ENCODE measurements at regions not wholly inside any gene's neighbourhood (a gene's known extent, or its start where the extent isn't known, plus 50 kb on each side); places are given as distances from the start of the nearest gene placed in this dataset.

GRCh38 chr18:72605376-72605775, 61.2 kb upstream of the CBLN2 start:
- no peaks in the 10 kb centered on the region for H3K27me3 ChIP-seq (ENCODE audit: insufficient read depth, low read depth)
- no peak overlapping the region for H3K4me2 ChIP-seq
- no peaks in the 10 kb centered on the region for H3K79me2 ChIP-seq (ENCODE audit: low read depth)
- no peak overlapping the region for H3K4me3 ChIP-seq
- no peak for DNase-seq
- no peaks in the 10 kb centered on the region for H3K9me3 ChIP-seq (ENCODE audit: insufficient read depth, low read depth)
- H3K27ac ChIP-seq: no peak overlapping the region
- no TSS peak for BruUV-seq (replicated peaks)
- TF ChIP-seq EZH2 (IDR thresholded peaks at IDR 0.05; ENCODE audit: low read depth) (no peak), CTCF (conservative IDR thresholded peaks at IDR 0.05) (no peak)
- POLR2A ChIA-PET (ENCODE audit: unreplicated experiment): no interaction called here
- no peak overlapping the region for H2AFZ ChIP-seq
- no peaks in the 10 kb centered on the region for H3K36me3 ChIP-seq (ENCODE audit: low read depth)
- H3F3A ChIP-seq (ENCODE audit: insufficient read depth, low read depth): no peaks in the 10 kb centered on the region
- H4K20me1 ChIP-seq (ENCODE audit: insufficient read depth): no peaks in the 10 kb centered on the region
- CTCF ChIA-PET: no interaction called here
- intact Hi-C loops (cut with micrococcal nuclease; ENCODE audit: unreplicated experiment): no loop called here
- no peaks in the 10 kb centered on the region for H3K9me2 ChIP-seq (ENCODE audit: insufficient read depth)
- H3K4me1 ChIP-seq (replicated peaks; ENCODE audit: insufficient read depth): no peaks in the 10 kb centered on the region

GRCh38 chr18:72601944-72602343, 57.8 kb upstream of the CBLN2 start:
- CTCF ChIA-PET: no interaction called here
- H3K9me2 ChIP-seq (ENCODE audit: insufficient read depth): no peaks in the 10 kb centered on the region
- no peaks in the 10 kb centered on the region for H3F3A ChIP-seq (ENCODE audit: insufficient read depth, low read depth)
- intact Hi-C loops (cut with micrococcal nuclease; ENCODE audit: unreplicated experiment): no loop called here
- POLR2A ChIA-PET (ENCODE audit: unreplicated experiment): no interaction called here
- no peaks in the 10 kb centered on the region for H3K9me3 ChIP-seq (ENCODE audit: insufficient read depth, low read depth)
- no TSS peak for BruUV-seq (replicated peaks)
- no peak overlapping the region for H3K27ac ChIP-seq
- no peak overlapping the region for H3K4me3 ChIP-seq
- H2AFZ ChIP-seq: no peak overlapping the region
- TF ChIP-seq CTCF (conservative IDR thresholded peaks at IDR 0.05): no peak
- TF ChIP-seq EZH2 (IDR thresholded peaks at IDR 0.05; ENCODE audit: low read depth): no peak
- H3K79me2 ChIP-seq (ENCODE audit: low read depth): no peaks in the 10 kb centered on the region
- H3K4me1 ChIP-seq (replicated peaks; ENCODE audit: insufficient read depth): no peaks in the 10 kb centered on the region
- no peaks in the 10 kb centered on the region for H4K20me1 ChIP-seq (ENCODE audit: insufficient read depth)
- no peaks in the 10 kb centered on the region for H3K36me3 ChIP-seq (ENCODE audit: low read depth)
- no peak overlapping the region for H3K4me2 ChIP-seq
- no peaks in the 10 kb centered on the region for H3K27me3 ChIP-seq (ENCODE audit: insufficient read depth, low read depth)
- DNase-seq: no peak

- intact Hi-C loops (cut with micrococcal nuclease; ENCODE audit: unreplicated experiment): no loop called here
- no TSS peak for BruUV-seq (replicated peaks)
- H4K20me1 ChIP-seq (ENCODE audit: insufficient read depth): no peaks in the 10 kb centered on the region
- no peaks in the 10 kb centered on the region for H3K9me2 ChIP-seq (ENCODE audit: insufficient read depth)
- no peak overlapping the region for H2AFZ ChIP-seq
- POLR2A ChIA-PET (ENCODE audit: unreplicated experiment): no interaction called here
- H3K9me3 ChIP-seq (ENCODE audit: insufficient read depth, low read depth): no peaks in the 10 kb centered on the region
- H3F3A ChIP-seq (ENCODE audit: insufficient read depth, low read depth): no peaks in the 10 kb centered on the region
- no peaks in the 10 kb centered on the region for H3K27me3 ChIP-seq (ENCODE audit: insufficient read depth, low read depth)
- H3K79me2 ChIP-seq (ENCODE audit: low read depth): no peaks in the 10 kb centered on the region
- CTCF ChIA-PET: no interaction called here
- no peak overlapping the region for H3K4me2 ChIP-seq
- TF ChIP-seq EZH2 (IDR thresholded peaks at IDR 0.05; ENCODE audit: low read depth): no peak
- no peak for TF ChIP-seq CTCF (conservative IDR thresholded peaks at IDR 0.05)
- H3K4me1 ChIP-seq (replicated peaks; ENCODE audit: insufficient read depth): no peaks in the 10 kb centered on the region
- no peak for DNase-seq
- H3K4me3 ChIP-seq: no peak overlapping the region
- no peak overlapping the region for H3K27ac ChIP-seq
- no peaks in the 10 kb centered on the region for H3K36me3 ChIP-seq (ENCODE audit: low read depth)
Observed at GRCh38 chr18:72601481-72601880, 57.3 kb upstream of the CBLN2 start.
